Smooth muscle cell (in vitro differentiated cells): ENCODE measurements at regions not wholly inside any gene's neighbourhood (a gene's known extent, or its start where the extent isn't known, plus 50 kb on each side); places are given as distances from the start of the nearest gene placed in this dataset.
"Not testable (repeated sequence)": the region's sequence is repeated elsewhere in the genome, so short reads cannot be mapped to it uniquely, and the experiment has no call there.

ENCODE experiments used
- DNase-seq: peaks from one replicate; lab custom pipeline; 2025; ENCODE audit not compliant: unreplicated experiment; lab: John Stamatoyannopoulos, UW
- H2AFZ ChIP-seq: fragments of 200-600 bp; sonication (generic); 2 replicates; pipeline ENCODE4 v1.6.0; 2016; ENCODE audit warnings: antibody characterized with exemption, low read depth, mild to moderate bottlenecking
- H3F3A ChIP-seq: fragments of 200-600 bp; sonication (generic); 2 replicates; pipeline ENCODE4 v1.6.0; 2017; ENCODE audit warnings: antibody characterized with exemption, low read depth
- H3K27ac ChIP-seq: fragments of 200-600 bp; sonication (generic); 2 replicates; pipeline ENCODE4 v1.5.1; 2016; ENCODE audit warnings: low read depth, mild to moderate bottlenecking
- H3K27me3 ChIP-seq: fragments of 200-600 bp; sonication (generic); 2 replicates; pipeline ENCODE4 v1.6.1; 2016; ENCODE audit warnings: low read depth, mild to moderate bottlenecking
- H3K36me3 ChIP-seq: fragments of 200-600 bp; sonication (generic); 2 replicates; pipeline ENCODE4 v1.5.1; 2016; ENCODE audit warnings: low read depth
- H3K4me1 ChIP-seq: fragments of 200-600 bp; sonication (generic); 2 replicates; pipeline ENCODE4 v1.5.1; 2016; ENCODE audit warnings: low read depth
- H3K4me2 ChIP-seq: fragments of 200-600 bp; sonication (generic); 2 replicates; pipeline ENCODE4 v1.6.0; 2016; ENCODE audit warnings: mild to moderate bottlenecking
- H3K4me3 ChIP-seq: fragments of 200-600 bp; sonication (generic); 2 replicates; pipeline ENCODE4 v1.5.1; 2016; ENCODE audit warnings: mild to moderate bottlenecking
- H3K79me2 ChIP-seq: fragments of 200-600 bp; sonication (generic); 2 replicates; pipeline ENCODE4 v1.6.0; 2016; ENCODE audit warnings: low read depth, mild to moderate bottlenecking
- H3K9ac ChIP-seq: fragments of 200-600 bp; sonication (generic); 2 replicates; pipeline ENCODE4 v1.6.0; 2016; ENCODE audit warnings: low read depth
- H3K9me3 ChIP-seq: fragments of 200-600 bp; sonication (generic); replicated peaks from 2 replicates; pipeline ENCODE4 v1.5.1; 2016; ENCODE audit warnings: low read depth
- H4K20me1 ChIP-seq: fragments of 200-600 bp; sonication (generic); 2 replicates; pipeline ENCODE4 v1.6.0; 2016; ENCODE audit warnings: low read depth
- WGBS: methylation state at CpG from one replicate; pipeline ENCODE4 v1.1.7; 2016; ENCODE audit warnings: low lambda C conversion rate; 5-methylcytosine and 5-hydroxymethylcytosine counted together
- TF ChIP-seq, protein P1 (sequence below): fragments of 200-600 bp; sonication (generic); IDR thresholded peaks from 2 replicates; pipeline ENCODE4 v1.5.1; 2017; ENCODE audit warnings: borderline replicate concordance, mild to moderate bottlenecking, antibody characterized with exemption; ENCODE audit not compliant: insufficient read depth, poor library complexity, severe bottlenecking

DNA sequence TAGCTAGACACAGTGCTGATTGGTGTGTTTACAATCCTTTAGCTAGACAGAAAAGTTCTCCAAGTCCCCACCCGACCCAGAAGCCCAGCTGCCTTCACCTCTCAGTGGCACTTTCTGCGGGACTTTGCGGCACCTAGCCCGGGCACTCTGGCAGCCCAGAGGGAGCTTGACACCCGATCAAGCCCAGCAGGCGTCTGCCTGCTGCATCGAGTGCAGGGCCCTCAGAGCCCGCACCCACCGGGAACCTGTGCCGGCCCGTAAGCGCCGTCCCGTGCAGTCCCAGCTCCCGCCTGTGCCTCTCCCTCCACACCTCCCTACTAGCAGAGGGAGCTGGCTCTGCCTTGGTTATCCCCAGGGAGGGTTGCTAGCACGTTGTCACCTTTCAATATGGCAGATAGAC lies 631.0 kb upstream of the STXBP6 start:
- H3K9ac ChIP-seq, result no peak overlapping the region
- 84% methylated on average over 16 of the region's 16 CpGs for WGBS

DNA sequence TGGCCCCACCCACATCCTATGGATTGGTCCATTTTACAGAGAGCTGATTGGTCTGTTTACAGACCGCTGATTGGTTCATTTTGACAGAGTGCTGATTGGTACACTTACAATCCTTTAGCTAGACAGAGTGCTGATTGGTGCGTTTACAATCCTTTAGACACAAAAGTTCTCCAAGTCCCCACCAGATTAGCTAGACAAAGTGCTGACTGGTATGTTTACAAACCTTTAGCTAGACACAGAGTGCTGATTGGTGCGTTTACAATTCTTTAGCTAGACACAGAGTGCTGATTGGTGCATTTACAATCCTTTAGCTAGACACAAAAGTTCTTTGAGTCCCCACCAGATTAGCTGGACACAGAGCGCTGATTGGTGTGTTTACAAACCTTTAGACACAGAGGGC lies 630.6 kb upstream of the STXBP6 start:
- DNase-seq, H3F3A ChIP-seq, H3K27ac ChIP-seq, H3K79me2 ChIP-seq, H3K9me3 ChIP-seq, H3K4me1 ChIP-seq, H3K4me3 ChIP-seq, H3K27me3 ChIP-seq, H4K20me1 ChIP-seq, H3K36me3 ChIP-seq, H2AFZ ChIP-seq, H3K9ac ChIP-seq, H3K4me2 ChIP-seq: not testable (repeated sequence)
- 93% methylated on average over 4 of the region's 4 CpGs for WGBS

More for the DNA sequence above, 631.0 kb upstream of the STXBP6 start:
- Histone ChIP-seq H3F3A (no peaks in the 10 kb centered on the region), H4K20me1 (no peaks in the 10 kb centered on the region), H3K4me2 (no peak overlapping the region), H2AFZ (no peak overlapping the region), H3K4me3 (no peak overlapping the region), H3K36me3 (no peaks in the 10 kb centered on the region), H3K27me3 (no peaks in the 10 kb centered on the region), H3K27ac (no peak overlapping the region), H3K79me2 (no peaks in the 10 kb centered on the region), H3K4me1 (no peaks in the 10 kb centered on the region), H3K9me3 (no peaks in the 10 kb centered on the region)
- no peak for DNase-seq
- TF ChIP-seq, protein P1, sequence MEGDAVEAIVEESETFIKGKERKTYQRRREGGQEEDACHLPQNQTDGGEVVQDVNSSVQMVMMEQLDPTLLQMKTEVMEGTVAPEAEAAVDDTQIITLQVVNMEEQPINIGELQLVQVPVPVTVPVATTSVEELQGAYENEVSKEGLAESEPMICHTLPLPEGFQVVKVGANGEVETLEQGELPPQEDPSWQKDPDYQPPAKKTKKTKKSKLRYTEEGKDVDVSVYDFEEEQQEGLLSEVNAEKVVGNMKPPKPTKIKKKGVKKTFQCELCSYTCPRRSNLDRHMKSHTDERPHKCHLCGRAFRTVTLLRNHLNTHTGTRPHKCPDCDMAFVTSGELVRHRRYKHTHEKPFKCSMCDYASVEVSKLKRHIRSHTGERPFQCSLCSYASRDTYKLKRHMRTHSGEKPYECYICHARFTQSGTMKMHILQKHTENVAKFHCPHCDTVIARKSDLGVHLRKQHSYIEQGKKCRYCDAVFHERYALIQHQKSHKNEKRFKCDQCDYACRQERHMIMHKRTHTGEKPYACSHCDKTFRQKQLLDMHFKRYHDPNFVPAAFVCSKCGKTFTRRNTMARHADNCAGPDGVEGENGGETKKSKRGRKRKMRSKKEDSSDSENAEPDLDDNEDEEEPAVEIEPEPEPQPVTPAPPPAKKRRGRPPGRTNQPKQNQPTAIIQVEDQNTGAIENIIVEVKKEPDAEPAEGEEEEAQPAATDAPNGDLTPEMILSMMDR, result no peak

DNA sequence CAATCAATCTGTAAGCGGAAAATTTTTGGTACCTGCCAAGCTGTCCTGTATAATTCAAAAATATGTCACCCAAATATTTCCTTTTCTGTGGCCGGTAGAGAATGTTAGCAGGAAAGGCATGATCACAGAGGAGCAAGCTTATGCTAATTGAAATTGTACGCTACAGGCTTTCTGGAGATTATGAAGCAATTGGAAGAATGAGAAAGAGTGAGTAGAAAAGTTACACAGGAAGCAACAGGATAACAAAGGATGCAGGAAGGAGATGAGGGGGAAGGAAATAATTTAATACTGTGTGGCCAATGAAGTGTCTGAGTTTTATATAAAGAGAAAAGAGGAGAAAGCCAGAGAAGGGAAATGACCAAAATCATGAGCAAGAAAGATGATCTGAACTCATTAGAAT lies 627.2 kb upstream of the STXBP6 start:
- Histone ChIP-seq H3K27ac (no peak overlapping the region), H3K4me2 (no peak overlapping the region), H3K4me3 (no peak overlapping the region), H3F3A (no peaks in the 10 kb centered on the region), H4K20me1 (no peaks in the 10 kb centered on the region), H3K36me3 (no peaks in the 10 kb centered on the region), H3K79me2 (no peaks in the 10 kb centered on the region), H3K4me1 (no peaks in the 10 kb centered on the region), H3K9me3 (no peaks in the 10 kb centered on the region), H2AFZ (no peak overlapping the region), H3K9ac (no peak overlapping the region), H3K27me3 (no peaks in the 10 kb centered on the region)
- no peak for DNase-seq
- TF ChIP-seq, protein P1, result no peak
- 89% methylated on average over 3 of the region's 3 CpGs for WGBS

DNA sequence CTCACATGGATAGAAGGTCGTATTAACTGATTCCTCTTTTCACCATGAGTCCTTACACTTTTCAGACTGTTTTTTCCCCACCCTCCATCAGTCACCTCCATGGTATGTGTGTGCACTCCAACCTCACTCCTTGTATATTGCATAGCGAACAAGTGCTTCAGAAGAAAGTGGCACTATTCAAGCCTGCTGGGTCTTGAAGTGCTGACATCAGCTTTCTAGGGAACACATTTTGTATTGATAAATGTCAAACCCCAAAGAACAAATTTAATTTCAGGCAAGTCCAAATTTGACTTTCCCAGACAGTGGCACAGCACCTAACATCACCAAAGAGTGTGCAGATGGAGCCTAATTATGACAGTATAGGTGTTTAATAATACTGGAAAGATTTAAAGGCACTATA lies 617.4 kb upstream of the STXBP6 start:
- H4K20me1 ChIP-seq, result no peaks in the 10 kb centered on the region
- H3F3A ChIP-seq, result no peaks in the 10 kb centered on the region
- H2AFZ ChIP-seq, result no peak overlapping the region
- H3K36me3 ChIP-seq, result no peaks in the 10 kb centered on the region
- H3K4me1 ChIP-seq, result no peaks in the 10 kb centered on the region
- no peaks in the 10 kb centered on the region for H3K9me3 ChIP-seq
- H3K4me3 ChIP-seq, result no peak overlapping the region
- no peak overlapping the region for H3K4me2 ChIP-seq
- no peak overlapping the region for H3K9ac ChIP-seq
- no peaks in the 10 kb centered on the region for H3K27me3 ChIP-seq
- no peak for DNase-seq
- H3K79me2 ChIP-seq, result no peaks in the 10 kb centered on the region
- TF ChIP-seq, protein P1, result no peak
- no peak overlapping the region for H3K27ac ChIP-seq
- 92% methylated on average over 2 of the region's 2 CpGs for WGBS
